ENCODE measurements at regions not wholly inside any gene's neighbourhood (a gene's known extent, or its start where the extent isn't known, plus 50 kb on each side); places are given as distances from the start of the nearest gene placed in this dataset.
"Not testable (repeated sequence)": the region's sequence is repeated elsewhere in the genome, so short reads cannot be mapped to it uniquely, and the experiment has no call there.

- FAIRE-seq: no peak
- intact Hi-C loops (cut with DNase I): no loop called here
- Histone ChIP-seq H3K27ac (no peak overlapping the region), H3K36me3 (no peaks in the 10 kb centered on the region), H3K4me3 (no peak overlapping the region), H3K9me3 (no peaks in the 10 kb centered on the region), H3K4me1 (no peaks in the 10 kb centered on the region), H3K27me3 (no peaks in the 10 kb centered on the region)
- 48 to 54% methylated on average over 2 of the region's 2 CpGs for WGBS, 2 donors
- TF ChIP-seq CTCF (IDR thresholded peaks at IDR 0.05): no peak
- no peak for DNase-seq
- ATAC-seq: no peak
Measured at GRCh38 chr10:18879284-18879683, 169.3 kb upstream of the MALRD1 start.

- Histone ChIP-seq H3K4me1 (no peaks in the 10 kb centered on the region), H3K9me3 (no peaks in the 10 kb centered on the region), H3K36me3 (no peaks in the 10 kb centered on the region), H3K27me3 (no peaks in the 10 kb centered on the region), H3K27ac (no peak overlapping the region), H3K4me3 (no peak overlapping the region)
- ATAC-seq (no peak), DNase-seq (no peak), FAIRE-seq (no peak)
- TF ChIP-seq CTCF (IDR thresholded peaks at IDR 0.05): no peak
- intact Hi-C loops (cut with DNase I): no loop called here
- WGBS, 2 donors: 57 to 63% methylated on average over 10 to 16 of the region's 16 CpGs
Measured at GRCh38 chr10:18880530-18880929, 168.1 kb upstream of the MALRD1 start.

- Histone ChIP-seq H3K36me3 (no peaks in the 10 kb centered on the region), H3K9me3 (no peaks in the 10 kb centered on the region), H3K27me3 (no peaks in the 10 kb centered on the region), H3K4me3 (no peak overlapping the region), H3K4me1 (no peaks in the 10 kb centered on the region), H3K27ac (no peak overlapping the region)
- no peak for ATAC-seq
- no peak for TF ChIP-seq CTCF (IDR thresholded peaks at IDR 0.05)
- FAIRE-seq: no peak
- WGBS, 2 donors: 36 to 41% methylated on average over 7 of the region's 7 CpGs
- no peak for DNase-seq
- intact Hi-C loops (cut with DNase I): no loop called here
Measured at GRCh38 chr10:18886102-18886501, 162.5 kb upstream of the MALRD1 start.

GRCh38 chr10:18906636-18907035, 142.0 kb upstream of the MALRD1 start:
- Histone ChIP-seq H3K9me3 (no peaks in the 10 kb centered on the region), H3K36me3 (no peaks in the 10 kb centered on the region), H3K27ac (no peak overlapping the region), H3K4me1 (no peaks in the 10 kb centered on the region), H3K27me3 (no peaks in the 10 kb centered on the region), H3K4me3 (no peak overlapping the region)
- DNase-seq: no peak
- TF ChIP-seq CTCF (IDR thresholded peaks at IDR 0.05): no peak
- intact Hi-C loops (cut with DNase I): no loop called here
- no peak for FAIRE-seq
- no peak for ATAC-seq

- H3K27me3 ChIP-seq; intact Hi-C loops (cut with DNase I); H3K4me1 ChIP-seq; H3K27ac ChIP-seq; DNase-seq; H3K4me3 ChIP-seq; FAIRE-seq; H3K9me3 ChIP-seq; ATAC-seq; H3K36me3 ChIP-seq: not testable (repeated sequence)
- 77 to 82% methylated on average over 9 of the region's 9 CpGs for WGBS, 2 donors
Measured at GRCh38 chr10:18917431-18917830, 131.2 kb upstream of the MALRD1 start.

- H3K9me3 ChIP-seq: no peaks in the 10 kb centered on the region
- no peaks in the 10 kb centered on the region for H3K4me1 ChIP-seq
- FAIRE-seq (no peak), ATAC-seq (no peak), DNase-seq (no peak)
- H3K4me3 ChIP-seq: no peak overlapping the region
- WGBS, 2 donors: 54 to 60% methylated on average over 4 of the region's 4 CpGs
- no peak for TF ChIP-seq CTCF (IDR thresholded peaks at IDR 0.05)
- no peak overlapping the region for H3K27ac ChIP-seq
- H3K27me3 ChIP-seq: no peaks in the 10 kb centered on the region
- H3K36me3 ChIP-seq: no peaks in the 10 kb centered on the region
- intact Hi-C loops (cut with DNase I): no loop called here
Measured at GRCh38 chr10:18918532-18918931, 130.1 kb upstream of the MALRD1 start.
